H1 (cell line): ENCODE measurements at regions not wholly inside any gene's neighbourhood (a gene's known extent, or its start where the extent isn't known, plus 50 kb on each side); places are given as distances from the start of the nearest gene placed in this dataset.

Experiments used
- CTCF ChIA-PET: fragments of 300-600 bp; sonication (Branson Sonifier 250); formaldehyde crosslinking; loops from one replicate; lab custom pipeline; 2021; ENCODE audit not compliant: partially characterized antibody; lab: Charles Lee
- POLR2A ChIA-PET: fragments of 300-600 bp; sonication (Branson Sonifier 250); formaldehyde crosslinking; loops from one replicate; lab custom pipeline; 2021; ENCODE audit warnings: inconsistent platforms; ENCODE audit not compliant: partially characterized antibody; lab: Charles Lee
- DNase-seq, 2 experiments: peaks; one replicate each; pipeline versions ENCODE4 v3.0.0 to v3.0.0-alpha.2; 2010 to 2022; ENCODE audit warnings: low spot score in 2 of 2, low read depth in 1 of 2, mixed read lengths in 1 of 2
- FAIRE-seq: peaks from 2 replicates; lab custom pipeline; 2011; peaks lifted over from hg19 to GRCh38; lab: Jason Lieb, UNC
- H2AFZ ChIP-seq: 2 replicates; pipeline ENCODE4 v1.8.1; 2012; ENCODE audit warnings: low read length, inconsistent platforms
- H2AK5ac ChIP-seq: 2 replicates; pipeline ENCODE4 v1.6.1; 2013; ENCODE audit warnings: low read depth, low read length
- H2BK120ac ChIP-seq: replicated peaks from 2 replicates; pipeline ENCODE3; 2013; ENCODE audit warnings: low read depth, low read length, inconsistent platforms
- H2BK12ac ChIP-seq: 2 replicates; pipeline ENCODE4 v1.6.1; 2013; ENCODE audit warnings: low read depth, low read length
- H2BK15ac ChIP-seq: 2 replicates; pipeline ENCODE4 v1.6.1; 2013; ENCODE audit warnings: low read length
- H2BK20ac ChIP-seq: 2 replicates; pipeline ENCODE4 v1.6.1; 2013; ENCODE audit warnings: low read length
- H2BK5ac ChIP-seq: 2 replicates; pipeline ENCODE4 v1.6.1; 2013; ENCODE audit warnings: low read depth, low read length
- H3K14ac ChIP-seq: 2 replicates; pipeline ENCODE4 v1.6.1; 2013; ENCODE audit warnings: inconsistent platforms; ENCODE audit not compliant: insufficient read length
- H3K18ac ChIP-seq: 2 replicates; pipeline ENCODE4 v1.6.1; 2013; ENCODE audit warnings: low read length; ENCODE audit errors: extremely low read depth
- H3K23ac ChIP-seq: 2 replicates; pipeline ENCODE4 v1.6.1; 2013; ENCODE audit warnings: inconsistent platforms; ENCODE audit not compliant: insufficient read length
- H3K23me2 ChIP-seq: 2 replicates; pipeline ENCODE4 v1.6.1; 2013; ENCODE audit warnings: low read depth, low read length
- H3K27ac ChIP-seq: 2 replicates; pipeline ENCODE4 v1.6.1; 2011; ENCODE audit warnings: low read depth, low read length, inconsistent platforms
- H3K27me3 ChIP-seq, 4 experiments: replicated peaks in 1 of 4; 1 replicate in 1 of 4; 2 replicates in 3 of 4; pipeline versions ENCODE4 v1.6.1 to v1.8.1; 2011 to 2013; ENCODE audit warnings: low read length in 3 of 4, mild to moderate bottlenecking in 3 of 4, inconsistent platforms in 2 of 4, mixed read lengths in 2 of 4, moderate library complexity in 1 of 4; ENCODE audit not compliant: control insufficient read depth in 3 of 4, insufficient read depth in 3 of 4; ENCODE audit errors: extremely low read depth in 1 of 4
- H3K36me3 ChIP-seq, 4 experiments: 2 replicates each; pipeline versions ENCODE4 v1.6.1 to v1.8.1; 2011 to 2013; ENCODE audit warnings: mild to moderate bottlenecking in 4 of 4, low read length in 3 of 4, moderate library complexity in 2 of 4, control low read depth in 1 of 4, inconsistent platforms in 1 of 4; ENCODE audit not compliant: insufficient read depth in 4 of 4, control insufficient read depth in 2 of 4
- H3K4ac ChIP-seq: replicated peaks from 2 replicates; pipeline ENCODE3; 2013; ENCODE audit warnings: low read length, low read depth, mixed read lengths, inconsistent platforms; ENCODE audit not compliant: insufficient read length
- H3K4me1 ChIP-seq, 4 experiments: replicated peaks in 1 of 4; 1 replicate in 1 of 4; 2 replicates in 3 of 4; pipeline versions ENCODE4 v1.6.1 to v1.8.1; 2011 to 2013; ENCODE audit warnings: low read length in 3 of 4, inconsistent platforms in 2 of 4, mixed read lengths in 1 of 4; ENCODE audit not compliant: insufficient read depth in 4 of 4, control insufficient read depth in 3 of 4
- H3K4me2 ChIP-seq, 2 experiments: 2 replicates each; pipeline versions ENCODE4 v1.6.1 to v1.8.1; 2011 to 2013; ENCODE audit warnings: low read depth in 2 of 2, low read length in 2 of 2, control low read depth in 1 of 2, inconsistent platforms in 1 of 2, mild to moderate bottlenecking in 1 of 2; ENCODE audit not compliant: insufficient read depth in 1 of 2
- H3K4me3 ChIP-seq, 4 experiments: fragments of 200-600, 300-600 bp in 1 of 4; sonication (generic), shearing (Covaris generic), sonication (Bioruptor Twin) in 1 of 4; 2 replicates each; pipeline versions ENCODE4 v1.5.1 to v1.8.1; 2011 to 2016; ENCODE audit warnings: low read length in 4 of 4, low read depth in 3 of 4, control low read depth in 2 of 4, inconsistent platforms in 2 of 4, mild to moderate bottlenecking in 2 of 4, mixed read lengths in 1 of 4, moderate library complexity in 1 of 4; ENCODE audit not compliant: insufficient read depth in 2 of 4; ENCODE audit errors: extremely low read depth in 1 of 4
- H3K56ac ChIP-seq: replicated peaks from 2 replicates; pipeline ENCODE3; 2013; ENCODE audit warnings: low read depth, mild to moderate bottlenecking, mixed read lengths, low read length, inconsistent platforms; ENCODE audit not compliant: insufficient read length
- H3K79me1 ChIP-seq: 2 replicates; pipeline ENCODE4 v1.6.1; 2013; ENCODE audit warnings: low read depth, low read length, control low read depth
- H3K79me2 ChIP-seq, 2 experiments: 2 replicates each; pipeline versions ENCODE4 v1.6.1 to v1.8.1; 2012 to 2013; ENCODE audit warnings: low read length in 2 of 2, mild to moderate bottlenecking in 2 of 2, inconsistent platforms in 1 of 2; ENCODE audit not compliant: insufficient read depth in 2 of 2, control insufficient read depth in 1 of 2
- H3K9ac ChIP-seq, 4 experiments: replicated peaks in 1 of 4; 1 replicate in 1 of 4; 2 replicates in 3 of 4; pipeline versions ENCODE4 v1.6.1 to v1.8.1; 2011 to 2013; ENCODE audit warnings: low read depth in 3 of 4, low read length in 3 of 4, control low read depth in 2 of 4, mild to moderate bottlenecking in 2 of 4, moderate library complexity in 2 of 4, inconsistent platforms in 1 of 4; ENCODE audit errors: extremely low read depth in 1 of 4
- H3K9me3 ChIP-seq, 2 experiments: 2 replicates each; pipeline versions ENCODE4 v1.6.1 to v1.8.1; 2012 to 2013; ENCODE audit warnings: mild to moderate bottlenecking in 2 of 2, moderate library complexity in 2 of 2, control low read depth in 1 of 2, inconsistent platforms in 1 of 2, low read depth in 1 of 2, low read length in 1 of 2, mixed read lengths in 1 of 2; ENCODE audit not compliant: insufficient read depth in 2 of 2
- H4K20me1 ChIP-seq, 2 experiments: replicated peaks in 1 of 2; 2 replicates each; pipeline versions ENCODE3 to v1.8.1; 2011 to 2013; ENCODE audit warnings: inconsistent platforms in 2 of 2, low read length in 2 of 2, mild to moderate bottlenecking in 1 of 2; ENCODE audit not compliant: insufficient read depth in 2 of 2, control insufficient read depth in 1 of 2
- H4K5ac ChIP-seq: 2 replicates; pipeline ENCODE4 v1.6.1; 2013; ENCODE audit warnings: low read length, low read depth, mixed read lengths, inconsistent platforms; ENCODE audit not compliant: insufficient read length
- H4K8ac ChIP-seq: 2 replicates; pipeline ENCODE4 v1.8.0; 2013; ENCODE audit warnings: mild to moderate bottlenecking, moderate library complexity, low read length, inconsistent platforms; ENCODE audit not compliant: insufficient read depth; ENCODE audit errors: extremely low read depth
- H4K91ac ChIP-seq: replicated peaks from 2 replicates; pipeline ENCODE3; 2013; ENCODE audit warnings: low read length, mixed read lengths, inconsistent platforms; ENCODE audit not compliant: insufficient read length
- CHD2 ChIP-seq: IDR thresholded peaks from 2 replicates; pipeline ENCODE4 v1.6.1; 2012; ENCODE audit warnings: low read length, improper control_type of control experiment
- SIX5 ChIP-seq: IDR thresholded peaks from 2 replicates; pipeline ENCODE4 v1.6.1; 2011; ENCODE audit warnings: mild to moderate bottlenecking, low read depth, low read length
- SP4 ChIP-seq: IDR thresholded peaks from 2 replicates; pipeline ENCODE4 v1.6.1; 2012; ENCODE audit warnings: low read length, inconsistent platforms
- TAF7 ChIP-seq: optimal IDR thresholded peaks from 2 replicates; pipeline ENCODE3; 2011; ENCODE audit warnings: low read depth, mild to moderate bottlenecking, inconsistent platforms, low read length, moderate library complexity, borderline replicate concordance
- TEAD4 ChIP-seq: IDR thresholded peaks from 2 replicates; pipeline ENCODE4 v1.6.1; 2012; ENCODE audit warnings: low read depth, low read length, inconsistent platforms, mixed read lengths
- WGBS, 2 experiments: shearing (Covaris generic) in 1 of 2; methylation state at CpG; one replicate each; pipeline versions ENCODE4 v1.1.6 to v1.1.7; 2013 to 2015; ENCODE audit warnings: low lambda C conversion rate in 2 of 2, mixed read lengths in 2 of 2, inconsistent platforms in 1 of 2, low coverage in 1 of 2, missing lambda C conversion rate in 1 of 2; ENCODE audit not compliant: insufficient replicate concordance in 2 of 2, insufficient coverage in 1 of 2, insufficient read length in 1 of 2; ENCODE audit errors: extremely low coverage in 1 of 2, missing lambda C conversion rate in 1 of 2; 5-methylcytosine and 5-hydroxymethylcytosine counted together

GRCh38 chr2:128727914-128728313, 409.2 kb upstream of the HS6ST1 start:
- Histone ChIP-seq H2AK5ac (no peak overlapping the region), H3K4ac (no peak overlapping the region), H3K9ac (no peak overlapping the region), H3K79me2 (no peaks in the 10 kb centered on the region), H3K4me3 (no peak overlapping the region), H4K20me1 (no peaks in the 10 kb centered on the region), H2BK12ac (no peak overlapping the region), H3K27me3 (no peaks in the 10 kb centered on the region), H3K14ac (no peak overlapping the region), H2BK20ac (no peak overlapping the region), H2BK120ac (no peak overlapping the region), H4K8ac (no peak overlapping the region), H3K18ac (no peak overlapping the region), H3K23ac (no peak overlapping the region), H4K91ac (no peak overlapping the region), H2AFZ (no peak overlapping the region), H3K4me2 (no peak overlapping the region), H3K56ac (no peak overlapping the region), H2BK15ac (no peak overlapping the region), H3K79me1 (no peaks in the 10 kb centered on the region), H4K5ac (no peak overlapping the region), H3K4me1 (no peaks in the 10 kb centered on the region), H3K23me2 (no peaks in the 10 kb centered on the region), H3K27ac (no peak overlapping the region), H3K36me3 (no peaks in the 10 kb centered on the region), H2BK5ac (no peak overlapping the region), H3K9me3 (peaks cover 0 to 3% of the 10 kb centered on the region in 2 experiments; a peak in 1 of 4 replicates)
- POLR2A ChIA-PET: interaction anchor here (0.8 to 1.1 kb wide), 2 partner anchors 9 to 89 kb away, joined by 4 to 5 read pairs; no protein-coding TSS in a partner anchor
- TF ChIP-seq CHD2 (no peak), SIX5 (no peak), SP4 (no peak), TEAD4 (no peak), TAF7 (no peak)
- 84% methylated on average over 2 of the region's 2 CpGs; no CpG with 5 or more reads in 1 of the 2 experiments for WGBS, 2 experiments
- CTCF ChIA-PET: interaction anchor here (0.7 to 3.9 kb wide), 5 partner anchors 8 to 429 kb away, joined by 3 to 23 read pairs (median 3); no protein-coding TSS in a partner anchor
- FAIRE-seq (no peak), DNase-seq (no peak)
